Fibroblast of peridontal ligament (primary cell): ENCODE measurements at regions not wholly inside any gene's neighbourhood (a gene's known extent, or its start where the extent isn't known, plus 50 kb on each side); places are given as distances from the start of the nearest gene placed in this dataset.

Experiments
- DNase-seq: peaks from one replicate; pipeline ENCODE4 v3.0.0-alpha.2; 2010; ENCODE audit errors: extremely low read depth

DNA sequence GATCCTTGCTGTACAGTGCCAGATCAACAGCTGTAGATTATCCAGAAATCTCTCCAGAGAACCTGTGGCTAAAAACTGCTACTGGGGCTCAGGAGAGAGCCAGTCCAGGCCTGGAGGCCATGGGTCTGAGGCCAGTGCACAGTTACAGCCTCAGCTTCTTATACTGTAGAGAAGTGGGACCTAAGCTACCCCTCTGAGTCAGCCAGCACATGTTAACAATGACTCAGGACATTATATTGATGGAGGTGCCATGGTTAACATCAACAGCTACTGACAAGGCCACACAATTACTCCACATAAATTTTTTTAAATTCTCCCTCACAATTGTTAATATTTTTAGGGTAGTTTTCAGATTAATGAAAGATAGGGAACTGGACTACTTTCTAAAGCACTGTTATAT lies 138.5 kb downstream of the RBM26 start:
- no peak for DNase-seq

DNA sequence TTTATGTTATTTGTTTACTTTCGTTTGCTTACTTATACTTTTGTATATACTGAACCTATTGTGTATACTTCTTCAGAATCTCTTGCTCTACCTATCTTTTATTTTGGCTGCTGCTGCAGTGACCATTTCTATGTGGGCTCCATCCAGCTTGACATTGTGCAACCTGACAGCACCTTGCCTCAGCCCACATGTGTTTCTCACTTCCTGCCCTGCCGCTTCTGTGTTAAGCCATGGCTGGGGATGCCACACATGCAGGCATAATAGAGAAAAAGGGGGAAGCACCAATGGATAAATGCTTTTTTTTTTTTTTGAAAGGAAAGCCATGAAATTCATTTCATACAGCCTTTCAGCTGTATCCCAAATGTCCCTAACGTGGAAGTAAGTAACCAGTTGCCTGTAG lies 147.6 kb downstream of the RBM26 start:
- DNase-seq, result no peak

DNA sequence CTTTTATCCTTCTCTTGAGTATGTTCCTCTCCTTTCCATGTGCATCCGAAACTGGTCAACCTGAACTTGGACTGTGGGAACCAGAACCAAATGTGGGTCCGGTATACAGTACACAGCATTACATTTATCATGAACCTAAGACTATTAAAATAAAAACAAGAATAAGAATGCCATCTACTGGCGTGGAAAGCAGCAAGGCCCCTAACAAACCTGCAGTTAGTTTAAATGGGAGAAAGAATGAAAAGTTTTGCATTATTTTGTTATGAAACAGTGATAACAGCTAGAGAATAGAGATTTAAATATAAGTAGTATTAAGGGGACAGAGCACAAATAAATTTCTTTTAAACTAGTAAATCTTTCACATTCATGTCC lies 159.5 kb downstream of the RBM26 start:
- no peak for DNase-seq

DNA sequence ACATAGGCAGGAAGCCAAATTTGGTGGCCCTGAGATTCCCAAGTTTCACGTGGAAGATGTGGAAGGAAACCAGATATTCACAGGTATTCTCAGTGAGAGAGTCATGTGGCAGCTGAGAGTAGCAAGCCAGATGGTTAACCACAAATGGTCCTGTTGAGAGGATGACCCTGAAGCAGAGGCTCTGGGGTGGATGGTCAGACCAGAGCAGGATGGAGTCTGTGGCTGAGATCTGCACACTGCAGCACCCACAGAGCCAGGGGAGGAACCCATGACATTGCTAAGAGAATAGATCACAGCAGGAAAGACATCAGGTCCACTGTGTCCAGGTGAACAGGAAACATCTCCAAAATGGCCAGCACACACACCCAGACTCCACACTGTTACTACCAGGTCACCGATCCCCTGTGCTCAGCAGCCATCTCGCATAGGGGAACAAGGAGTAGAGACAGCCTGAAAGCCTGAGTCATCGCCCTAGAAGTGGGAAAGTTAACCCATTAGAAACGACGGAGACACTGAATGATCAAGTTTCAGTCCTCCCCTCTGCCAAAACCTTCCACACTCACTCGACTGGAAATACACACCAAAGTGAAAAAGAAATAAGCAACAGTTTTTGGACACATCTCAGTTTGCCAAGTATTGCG lies 160.0 kb downstream of the RBM26 start:
- DNase-seq, result no peak

DNA sequence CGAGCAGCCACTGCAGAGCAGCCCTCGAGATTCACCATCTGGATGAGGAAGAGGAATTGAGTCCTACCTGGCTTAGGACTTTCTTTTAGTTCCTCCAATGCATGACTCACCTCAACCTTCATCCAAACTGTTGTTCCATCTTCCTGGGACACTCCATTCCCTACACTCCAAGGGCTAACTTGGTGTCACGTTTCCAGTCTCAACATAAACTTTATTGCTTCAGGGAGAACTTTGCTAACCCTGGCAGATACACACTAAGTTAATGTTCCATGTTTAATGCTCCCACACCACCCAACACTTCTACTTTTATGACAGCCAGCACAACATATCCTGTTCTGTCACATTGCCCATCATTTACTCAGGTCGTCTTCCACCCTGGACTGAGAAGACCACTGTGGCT lies 164.4 kb downstream of the RBM26 start:
- DNase-seq, result no peak

DNA sequence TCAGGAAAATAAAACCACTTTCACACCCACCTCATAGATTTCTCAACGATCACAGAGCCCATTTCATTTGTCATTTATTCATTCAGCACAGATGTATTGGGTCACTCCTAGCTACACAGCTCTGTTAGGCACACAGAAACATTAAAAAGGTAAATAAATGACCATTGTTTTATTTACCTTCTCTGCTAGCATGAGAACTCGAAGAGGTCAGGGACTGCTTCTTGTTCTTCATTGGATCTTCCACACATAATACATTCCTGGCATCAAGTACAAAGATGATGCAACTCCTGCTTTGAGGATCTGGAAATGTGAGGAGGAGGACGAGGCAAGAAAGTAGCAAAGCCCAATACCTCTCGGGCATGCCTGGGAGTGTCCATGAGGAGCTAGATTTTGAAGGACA lies 168.1 kb downstream of the RBM26 start:
- no peak for DNase-seq

DNA sequence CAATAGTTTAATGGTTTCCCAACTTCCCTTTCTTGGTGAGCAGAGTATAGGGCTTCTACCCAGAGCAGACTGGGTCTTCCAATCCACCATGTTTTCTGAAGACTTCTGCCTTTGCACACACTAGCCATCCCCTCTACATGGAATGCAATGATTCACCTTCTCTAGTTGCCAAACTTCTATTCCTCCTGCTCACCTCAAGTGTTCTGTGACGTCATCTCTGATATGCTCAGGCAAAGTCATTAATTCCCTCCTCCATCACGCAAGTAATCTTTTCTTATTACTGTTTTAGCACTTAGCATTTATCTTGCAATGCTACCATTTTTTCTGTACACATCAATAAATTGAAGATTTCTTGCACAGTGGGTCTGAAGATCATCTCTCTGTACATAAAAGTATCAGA lies 174.2 kb downstream of the RBM26 start:
- DNase-seq, result no peak

DNA sequence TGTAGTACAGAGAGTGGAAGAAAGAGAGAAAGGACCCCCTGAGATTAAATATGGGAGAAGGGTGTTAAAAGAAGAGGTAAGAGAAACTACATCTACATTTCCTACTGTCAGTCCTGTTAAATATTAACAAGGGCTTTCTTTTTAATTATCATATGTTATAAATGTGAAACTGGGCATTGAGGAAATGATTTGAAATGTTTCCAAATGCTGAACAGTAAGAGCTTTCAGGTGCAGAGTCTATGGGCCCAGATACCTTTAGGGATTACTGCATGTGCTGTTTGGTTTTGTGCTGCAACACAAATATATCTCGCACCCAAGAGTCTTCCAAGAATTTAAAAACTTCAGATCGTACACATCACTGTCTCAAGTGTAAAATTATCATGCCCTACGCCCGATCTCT lies 176.3 kb downstream of the RBM26 start:
- DNase-seq, result no peak

DNA sequence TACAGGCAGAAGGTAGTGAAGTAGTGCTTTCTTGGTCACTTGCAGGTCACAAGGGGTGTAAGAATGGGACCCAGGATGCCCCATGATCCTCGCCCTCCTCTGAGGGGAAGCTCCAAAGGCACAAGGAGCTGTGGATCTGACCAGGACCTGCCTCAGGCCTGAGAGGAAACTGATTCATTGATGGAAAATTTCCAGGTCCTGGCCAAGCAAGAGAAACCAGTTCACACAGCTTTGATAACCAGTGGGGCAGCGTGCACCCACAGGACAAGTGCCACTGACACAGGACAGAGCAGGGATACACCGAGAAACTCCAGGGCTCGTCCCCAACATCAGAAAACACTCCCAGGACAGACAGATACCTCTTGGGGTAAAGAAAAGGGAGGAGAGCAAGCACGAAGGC lies 177.1 kb downstream of the RBM26 start:
- DNase-seq, result no peak

DNA sequence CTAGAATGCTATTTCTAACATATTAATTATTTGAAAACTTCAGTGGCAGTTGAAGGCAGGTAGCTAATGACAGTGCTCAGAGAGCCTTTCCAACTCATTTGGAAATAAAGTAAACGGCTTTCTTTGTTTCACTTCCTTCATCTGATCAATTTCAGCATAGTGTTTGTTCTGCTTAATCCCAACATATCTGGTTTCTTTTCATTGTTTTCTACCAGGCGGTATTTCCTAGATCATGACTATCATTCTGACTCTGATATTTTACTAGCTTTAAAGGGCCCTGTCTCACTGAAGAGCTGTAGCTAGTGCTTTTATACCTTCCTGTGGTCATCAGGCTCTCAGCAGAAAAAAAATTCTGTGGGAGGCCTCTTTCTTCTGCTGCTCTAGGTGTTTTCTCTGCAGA lies 178.6 kb downstream of the RBM26 start:
- no peak for DNase-seq

DNA sequence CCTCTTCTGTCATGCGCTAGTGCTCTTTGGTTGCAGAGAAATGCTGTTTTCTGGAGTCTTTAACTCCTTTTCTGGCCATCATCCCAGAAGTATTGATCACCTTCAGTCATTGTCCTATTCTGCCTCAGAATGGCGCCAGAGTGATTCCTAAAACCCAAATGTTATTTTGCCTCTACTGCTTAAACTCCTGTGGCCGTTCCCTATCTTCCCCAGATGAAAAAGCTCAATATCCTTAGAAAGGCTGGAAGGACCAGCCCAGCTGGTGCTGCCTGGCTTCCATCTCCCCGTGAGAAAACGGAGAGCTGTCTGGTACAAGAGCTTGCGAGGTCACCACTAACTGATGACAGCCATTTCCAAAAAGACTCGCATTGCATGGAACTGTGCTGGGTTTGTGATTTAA lies 179.1 kb downstream of the RBM26 start:
- no peak for DNase-seq

DNA sequence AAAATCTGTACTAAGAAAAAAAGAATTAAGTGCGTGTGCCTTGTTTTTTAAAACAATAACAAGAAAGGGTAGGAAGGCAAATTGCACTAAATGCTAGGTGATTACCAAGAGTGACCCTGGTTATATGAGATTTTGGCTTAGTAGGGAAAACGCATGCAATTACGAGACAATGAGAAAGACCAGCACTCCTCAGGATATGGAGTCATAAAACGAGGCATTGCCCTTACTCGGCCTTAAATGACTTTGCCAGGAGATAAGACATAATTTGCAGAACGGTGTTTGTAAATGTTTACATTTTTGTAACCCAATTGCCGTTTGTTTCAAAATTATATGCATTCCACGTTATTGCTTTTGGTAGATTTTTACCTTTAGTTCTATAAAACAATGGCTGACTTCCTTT lies 179.8 kb downstream of the RBM26 start:
- no peak for DNase-seq

DNA sequence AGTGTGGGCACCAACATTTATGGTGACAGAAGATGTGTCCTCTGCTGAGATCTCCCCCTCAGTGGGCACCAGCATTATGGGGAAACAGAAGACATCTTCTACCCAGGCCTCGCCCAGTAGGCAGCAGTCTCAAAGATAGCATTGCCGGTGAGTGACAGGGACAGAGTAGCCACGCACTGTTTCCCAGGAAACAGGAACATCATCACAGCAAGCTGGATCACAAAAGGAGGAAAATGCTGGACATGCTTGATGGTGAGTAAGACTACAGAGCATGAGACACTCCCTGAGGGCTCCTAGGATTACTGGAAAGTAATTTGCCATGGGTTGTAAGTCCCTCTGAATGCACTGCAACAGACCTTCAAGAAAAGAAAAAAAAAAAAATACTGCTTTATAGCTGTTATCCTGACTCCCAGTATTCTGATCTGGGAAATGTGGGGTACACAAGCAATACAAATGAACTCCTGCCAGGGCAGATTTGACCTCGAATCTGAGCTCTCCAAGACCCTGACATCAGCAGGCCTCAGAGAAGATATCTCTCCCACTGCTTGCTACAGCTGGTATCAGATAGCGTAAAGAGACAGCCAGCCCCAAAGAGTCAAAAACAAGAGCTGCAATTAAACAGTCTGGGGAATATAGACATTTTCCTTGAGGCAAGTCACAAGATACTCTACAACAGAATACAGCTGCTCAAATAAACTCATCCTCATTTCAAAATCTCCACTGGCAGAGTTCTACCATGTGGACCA lies 180.4 kb downstream of the RBM26 start:
- DNase-seq, result no peak

DNA sequence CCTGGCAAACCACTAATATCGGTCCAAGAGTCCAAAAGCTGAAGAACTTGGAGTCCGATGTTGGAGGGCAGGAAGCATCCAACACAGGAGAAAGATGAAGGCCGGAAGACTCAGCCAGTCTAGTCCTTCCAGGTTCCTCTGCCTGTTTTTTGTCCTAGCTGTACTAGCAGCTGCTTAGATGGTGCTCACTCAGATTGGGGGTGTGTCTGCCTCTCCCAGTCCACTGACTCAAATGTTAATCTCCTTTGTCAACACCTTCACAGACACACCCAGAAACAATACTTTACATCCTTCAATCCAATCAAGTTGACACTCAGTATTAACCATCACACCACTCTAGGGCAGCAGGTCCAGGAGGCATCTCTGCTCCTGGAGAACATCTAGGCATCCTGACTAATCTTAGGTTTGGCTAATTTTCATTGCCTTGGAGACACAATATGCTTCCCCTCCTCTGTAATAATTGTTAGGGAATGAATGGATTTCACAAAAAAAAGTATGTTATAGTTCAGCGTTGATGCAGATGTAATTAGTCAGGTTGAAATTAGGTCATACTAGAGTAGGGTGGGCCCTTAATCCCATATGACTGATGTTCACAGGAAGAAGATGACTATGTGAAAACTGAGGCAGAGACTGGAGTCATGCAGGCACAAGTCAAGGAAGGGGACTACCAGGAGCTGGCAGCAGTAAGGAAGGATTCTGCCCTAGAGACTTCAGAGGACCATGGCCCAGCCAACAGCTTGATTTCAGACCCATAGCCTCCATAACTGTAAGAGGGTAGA lies 183.4 kb downstream of the RBM26 start:
- DNase-seq, result no peak

DNA sequence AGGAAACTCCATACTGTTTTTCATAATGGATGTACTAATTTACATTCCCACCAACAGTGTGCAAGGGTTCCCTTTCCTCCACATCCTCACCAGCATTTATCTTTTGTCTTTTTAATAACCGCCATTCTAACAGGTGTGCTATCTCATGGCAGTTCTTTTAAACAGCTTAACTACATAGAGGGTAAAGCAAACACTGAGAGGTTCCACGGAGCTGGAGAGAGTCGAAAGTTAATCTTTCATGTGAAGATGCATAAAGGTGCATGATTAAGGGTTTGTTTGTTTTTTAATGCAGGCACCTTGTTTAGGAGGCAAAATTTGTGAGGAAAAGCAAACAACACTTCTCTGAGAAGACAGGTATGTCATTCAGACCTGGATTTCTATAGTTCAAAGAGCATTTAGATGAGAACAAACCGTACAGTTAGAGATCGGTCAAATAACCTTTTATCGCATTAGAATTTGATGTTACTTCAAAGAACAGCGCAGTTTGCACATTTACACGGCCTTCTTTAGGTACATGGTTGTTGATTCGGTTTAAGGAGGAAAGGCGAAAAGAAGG lies 193.9 kb downstream of the RBM26 start:
- DNase-seq, result no peak

DNA sequence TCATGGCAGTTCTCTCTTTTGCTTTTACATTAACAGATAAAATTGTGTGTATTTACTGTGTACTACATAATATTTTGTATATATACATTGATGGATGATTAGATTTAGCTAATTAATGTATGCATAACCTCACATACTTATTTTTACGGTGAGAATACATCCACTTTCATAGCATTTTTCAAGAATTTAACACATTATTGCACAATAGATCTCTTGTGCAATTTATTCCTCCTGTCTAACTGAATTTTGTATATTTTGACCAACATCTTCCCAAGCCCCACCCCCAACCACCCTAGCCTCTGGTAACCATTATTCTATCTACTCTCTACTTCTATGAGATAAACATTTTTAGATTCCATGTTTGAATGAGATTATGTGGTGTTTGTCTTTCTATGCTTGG lies 194.7 kb downstream of the RBM26 start:
- DNase-seq, result no peak

DNA sequence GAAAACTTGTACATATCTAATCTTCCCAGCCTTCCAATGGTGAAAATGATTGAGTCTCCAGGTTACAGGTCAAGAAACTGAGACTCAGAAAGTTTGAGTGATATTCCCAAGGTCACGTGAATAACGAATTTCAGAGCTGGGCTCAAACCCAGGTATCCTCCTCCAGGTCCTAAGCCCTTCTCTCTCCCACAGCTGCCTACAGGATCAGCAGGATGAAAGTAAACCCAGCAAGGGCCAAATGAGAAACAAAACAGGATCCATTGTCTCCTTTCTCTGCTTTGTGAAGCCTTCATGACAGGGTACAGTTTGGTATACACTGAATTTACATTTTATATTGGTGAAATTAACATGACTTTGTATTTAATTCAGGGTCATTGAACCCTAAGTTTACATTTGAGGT lies 208.1 kb downstream of the RBM26 start:
- DNase-seq, result no peak

DNA sequence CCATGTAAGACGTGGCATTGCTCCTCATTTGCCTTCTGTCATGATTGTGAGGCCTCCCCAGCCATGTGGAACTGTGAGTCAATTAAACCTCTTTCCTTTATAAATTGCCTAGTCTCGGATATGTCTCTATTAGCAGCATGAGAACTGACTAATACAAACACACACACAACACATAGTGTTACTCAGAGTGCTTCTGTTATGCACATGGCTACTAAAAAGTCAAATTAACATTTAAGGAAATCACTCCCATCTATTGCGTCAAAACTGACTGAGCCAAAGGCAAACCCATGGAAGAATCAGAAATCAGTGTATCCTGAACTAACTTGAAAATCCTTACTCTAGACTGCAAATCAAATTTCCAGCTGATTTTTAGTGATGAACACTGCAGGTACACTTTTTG lies 209.2 kb downstream of the RBM26 start:
- no peak for DNase-seq

DNA sequence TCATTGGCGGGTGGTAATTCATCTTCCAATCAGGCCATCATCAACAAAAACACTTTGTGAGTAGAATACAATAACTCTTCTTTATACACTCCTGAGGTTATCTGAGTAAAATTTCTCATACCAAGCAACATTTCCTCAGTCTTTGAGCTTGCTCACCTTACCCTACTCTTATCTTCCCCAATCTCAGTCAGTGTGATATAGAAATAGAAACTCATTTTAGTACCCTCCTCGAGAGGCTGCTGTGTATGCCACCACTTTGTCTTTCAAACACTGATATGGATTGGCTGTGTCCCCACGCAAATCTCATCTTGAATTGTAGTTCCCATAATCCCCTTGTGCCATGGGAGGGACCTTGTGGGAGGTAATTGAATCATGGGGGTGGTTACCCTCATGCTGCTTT lies 209.7 kb downstream of the RBM26 start:
- no peak for DNase-seq

DNA sequence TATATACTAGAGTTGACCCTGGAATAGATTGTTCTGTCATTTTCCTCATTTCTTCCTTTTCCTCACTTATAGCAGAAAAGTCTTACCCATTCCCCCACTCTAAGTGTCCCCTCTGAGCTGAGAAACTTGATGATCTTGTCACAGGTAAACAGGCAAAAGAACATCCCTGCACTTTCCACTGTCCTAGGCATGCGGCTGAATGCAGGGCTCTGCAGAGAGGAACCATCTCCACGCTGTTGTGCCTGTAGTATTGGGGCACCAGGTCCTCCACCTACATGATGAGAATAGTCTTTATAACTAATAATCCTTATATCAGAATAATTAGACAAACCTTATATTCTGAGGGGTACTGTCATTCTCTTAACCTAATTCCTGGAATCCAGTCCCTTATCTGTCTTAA lies 211.3 kb downstream of the RBM26 start:
- DNase-seq, result no peak

DNA sequence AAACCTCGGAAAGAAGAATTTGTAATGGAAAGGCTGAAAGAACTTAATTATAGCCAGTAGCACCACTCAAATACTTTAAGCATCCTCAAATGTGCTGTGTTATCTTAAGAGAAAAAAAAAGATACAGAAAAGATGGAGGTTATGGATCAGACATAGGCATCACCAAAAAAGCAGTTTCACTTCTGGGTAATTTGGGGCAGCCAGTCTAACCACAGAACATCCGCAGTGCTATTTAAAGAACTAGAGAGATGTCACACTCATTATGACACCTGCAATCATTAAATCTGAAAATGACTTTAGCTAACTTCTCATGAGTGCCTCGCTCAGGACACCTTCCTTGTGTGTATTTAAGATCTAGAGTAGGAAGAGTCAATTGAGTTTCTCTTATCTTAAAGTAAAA lies 211.8 kb downstream of the RBM26 start:
- no peak for DNase-seq

DNA sequence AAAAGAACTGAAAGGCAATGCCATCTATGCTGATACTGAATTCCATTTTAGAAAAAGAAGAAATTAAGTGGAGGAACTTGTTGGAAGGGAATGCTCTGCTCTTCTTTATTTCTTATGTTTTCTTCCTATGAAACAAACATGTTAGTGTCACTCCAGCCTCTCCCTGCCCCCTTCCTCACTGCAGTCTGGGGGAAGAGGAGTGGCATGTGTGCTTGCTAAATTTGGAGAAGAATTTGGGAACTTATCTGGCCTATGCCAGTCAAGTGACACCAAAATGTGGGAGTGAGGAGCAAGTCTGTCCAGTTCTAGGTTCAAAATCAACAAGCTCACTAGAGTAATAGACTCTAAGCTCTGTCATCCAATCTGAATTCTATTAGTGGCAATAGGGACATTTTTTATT lies 214.6 kb downstream of the RBM26 start:
- DNase-seq, result no peak

DNA sequence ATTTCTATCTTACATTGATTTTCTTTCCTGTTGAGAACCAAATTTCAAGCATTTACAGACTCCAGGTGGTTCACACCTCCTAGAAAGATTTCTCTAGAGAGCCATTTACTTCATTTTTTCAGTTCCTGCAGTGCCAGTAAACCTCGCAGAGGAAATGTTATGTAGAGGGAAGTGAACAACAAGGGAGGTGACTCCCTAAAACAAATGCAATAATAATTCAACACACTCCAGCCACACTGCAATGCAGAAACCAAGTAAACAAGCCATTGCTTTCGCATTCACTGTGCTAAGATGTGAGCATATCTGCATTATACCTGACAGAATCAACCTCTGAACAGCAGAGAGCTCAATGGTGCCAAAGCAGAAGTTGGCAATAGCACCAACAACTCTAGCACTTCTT lies 215.1 kb downstream of the RBM26 start:
- DNase-seq, result no peak
